Left cardiac atrium (tissue), 4 donors: ENCODE measurements at regions not wholly inside any gene's neighbourhood (a gene's known extent, or its start where the extent isn't known, plus 50 kb on each side); places are given as distances from the start of the nearest gene placed in this dataset.
A peak's percentile ranks its signal among the peaks of the same experiment; 100 is the strongest.
"Not testable (repeated sequence)": the region's sequence is repeated elsewhere in the genome, so short reads cannot be mapped to it uniquely, and the experiment has no call there.

Experiments
- ATAC-seq, 2 donors: fragments of 200-7000 bp; cut with Tn5 transposase; one replicate each; pipeline ENCODE4 v1.9.1; 2020; ENCODE audit warnings: mild to moderate bottlenecking in 2 of 2, moderate library complexity in 2 of 2
- DNase-seq: peaks from one replicate; pipeline ENCODE4 v3.0.0-alpha.2; 2020
- intact Hi-C, 2 donors: fragments of 100-400 bp; cut with DNase I; formaldehyde crosslinking; loops; one replicate each; pipeline versions ENCODE4 v1.14.1 to v1.15.1; 2022 to 2023
- donor health status: DM: no; HTN: yes; CAD: no.
- donor health status: DM: no; HTN: yes; CAD: no; lungs with severe emphysema.
- donor health status: DM: yes; HTN: yes; CAD: no.
- donor health status: Dilated cardiomyopathy.

DNA sequence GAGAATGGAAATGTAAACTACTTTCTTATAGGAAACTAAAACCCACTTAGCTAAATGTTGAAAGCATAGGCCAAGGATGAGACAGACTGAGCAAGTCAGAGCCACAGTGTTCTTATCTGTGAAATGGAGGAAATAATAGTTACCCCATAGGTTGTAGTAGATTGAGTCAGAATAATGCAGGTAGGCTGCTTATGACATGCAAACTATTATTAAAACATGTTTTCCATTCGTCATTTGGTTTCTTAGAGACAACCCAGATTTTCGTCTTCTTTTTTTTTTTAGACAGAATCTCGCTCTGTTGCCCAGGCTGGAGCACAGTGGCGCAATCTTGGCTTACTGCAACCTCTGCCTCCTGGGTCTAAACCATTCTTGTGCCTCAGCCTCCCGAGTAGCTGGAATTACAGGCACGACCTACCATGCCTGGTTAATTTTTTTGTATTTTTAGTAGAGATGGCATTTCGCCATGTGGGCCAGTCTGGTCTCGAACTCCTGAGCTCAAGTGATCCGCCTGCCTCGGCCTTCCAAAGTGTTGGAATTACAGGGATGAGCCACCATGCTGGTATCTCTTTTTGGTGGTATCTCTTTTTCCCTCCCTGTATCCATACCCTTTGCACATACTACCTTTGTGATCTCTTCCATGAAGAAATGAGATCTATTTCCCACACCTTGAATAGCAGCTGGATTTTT lies 196.5 kb upstream of the ZNF217 start:
- DNase-seq (no peak), ATAC-seq (no peak)
- intact Hi-C loops: no loop called here

DNA sequence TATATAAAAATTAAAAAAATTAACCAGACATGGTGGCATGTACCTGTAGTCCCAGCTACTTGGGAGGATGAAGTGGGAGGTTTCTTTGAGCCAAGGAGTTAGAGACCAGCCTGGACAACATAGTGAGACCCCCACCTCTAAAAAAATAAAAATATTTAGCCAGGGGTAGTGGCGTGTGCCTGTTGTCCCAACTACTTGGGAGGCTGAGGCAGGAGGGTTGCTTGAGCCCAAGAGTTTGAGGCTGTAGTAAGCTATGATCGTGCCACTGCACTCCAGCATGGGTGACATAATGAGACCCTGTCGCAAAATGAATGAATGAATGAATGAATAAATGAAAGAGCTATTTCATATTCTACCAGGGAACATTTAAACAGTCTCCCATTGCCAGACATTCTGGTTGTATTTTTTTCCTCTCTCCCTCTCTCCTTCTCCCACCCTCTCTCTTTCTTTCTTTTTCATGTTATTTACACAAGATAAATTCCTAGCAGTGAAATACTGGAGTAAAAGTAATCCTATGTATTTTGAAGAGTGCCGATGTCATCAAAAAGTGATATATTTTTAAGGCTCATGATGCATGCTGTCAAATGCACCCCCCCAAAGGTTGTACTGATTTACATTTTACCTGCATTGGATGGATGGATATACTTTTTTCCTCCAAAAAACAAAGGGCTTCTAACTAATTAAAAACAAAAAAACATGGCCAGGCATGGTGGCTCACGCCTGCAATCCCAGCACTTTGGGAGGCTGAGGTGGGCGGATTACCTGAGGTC lies 194.8 kb upstream of the ZNF217 start:
- DNase-seq (no peak), ATAC-seq (no peak)
- intact Hi-C loops: no loop called here

DNA sequence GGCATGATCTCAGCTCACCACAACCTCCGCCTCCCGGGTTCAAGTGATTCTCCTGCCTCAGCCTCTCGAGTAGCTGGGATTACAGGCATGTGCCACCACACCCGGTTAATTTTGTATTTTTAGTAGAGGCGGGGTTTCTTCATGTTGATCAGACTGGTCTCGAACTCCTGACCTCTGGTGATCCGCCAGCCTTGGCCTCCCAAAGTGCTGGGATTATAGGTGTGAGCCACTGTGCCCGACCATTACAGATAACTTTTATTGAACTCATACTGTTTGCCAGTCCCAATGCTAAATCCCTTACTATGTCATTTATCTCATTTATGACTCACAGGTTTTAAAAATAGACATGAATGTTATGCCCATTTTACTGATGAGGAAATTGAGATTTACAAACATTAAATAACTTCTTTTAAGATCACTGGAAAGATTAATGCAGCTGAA lies 193.9 kb upstream of the ZNF217 start:
- intact Hi-C loops, DNase-seq, ATAC-seq: not testable (repeated sequence)

DNA sequence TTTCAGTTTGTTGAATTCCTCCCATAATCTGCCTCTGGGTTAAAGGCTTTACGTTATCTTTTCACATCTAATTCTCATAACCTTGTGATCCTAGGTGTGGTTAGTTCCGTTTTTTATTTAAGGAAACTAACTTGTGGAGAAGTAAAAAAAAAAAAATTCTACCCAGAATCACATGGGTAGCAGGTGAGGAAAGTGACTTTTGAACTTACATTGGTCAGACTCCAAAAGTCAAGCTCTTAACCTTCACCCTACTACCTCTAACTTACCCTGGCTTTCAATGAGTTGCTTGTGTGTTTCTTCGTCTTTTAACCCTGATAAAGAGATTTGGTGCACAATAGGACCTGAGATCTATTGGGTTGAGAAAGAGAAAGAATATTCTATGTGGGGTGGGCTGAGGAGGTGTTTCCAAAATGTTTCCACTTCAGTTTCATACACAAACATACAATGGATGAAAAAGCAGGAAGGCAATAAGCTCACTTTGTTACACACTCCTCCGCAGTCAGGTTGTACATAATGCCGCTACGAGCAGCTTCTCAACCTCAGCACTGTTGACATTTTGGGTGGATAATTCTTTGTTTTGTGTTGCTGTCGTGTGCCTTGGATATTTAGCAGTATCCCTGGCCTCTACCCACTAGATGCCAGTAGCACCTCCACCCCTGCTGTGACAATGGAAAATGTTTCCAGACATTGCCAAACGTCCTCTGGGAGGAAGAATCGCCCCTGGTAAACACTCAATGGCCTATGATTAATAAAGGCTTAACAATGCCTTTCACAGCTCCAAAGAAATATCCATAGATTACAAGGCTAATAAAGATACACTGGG lies 193.0 kb upstream of the ZNF217 start:
- ATAC-seq: peak in 1 of 2 donors; percentile 21
- intact Hi-C loops: no loop called here
- no peak for DNase-seq

DNA sequence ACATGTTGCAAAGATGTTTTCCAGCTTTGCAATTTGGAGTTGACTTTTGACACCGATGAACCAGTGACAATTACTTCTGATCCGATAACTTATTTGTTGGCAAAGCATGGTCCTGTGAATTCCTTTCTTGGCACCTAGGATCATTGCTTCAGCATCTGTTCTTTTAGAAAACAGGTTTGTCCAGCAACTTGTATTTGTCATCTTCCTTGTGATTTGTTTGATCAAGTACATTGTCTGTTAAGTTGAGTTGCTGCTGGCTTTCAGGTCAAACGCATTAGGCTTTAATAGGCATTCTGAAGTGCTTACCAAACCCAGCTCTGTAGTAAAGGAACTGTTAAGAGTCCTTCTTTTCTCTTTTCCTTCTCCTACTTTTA lies 192.4 kb upstream of the ZNF217 start:
- DNase-seq: no peak
- ATAC-seq: no peak
- intact Hi-C loops: no loop called here

DNA sequence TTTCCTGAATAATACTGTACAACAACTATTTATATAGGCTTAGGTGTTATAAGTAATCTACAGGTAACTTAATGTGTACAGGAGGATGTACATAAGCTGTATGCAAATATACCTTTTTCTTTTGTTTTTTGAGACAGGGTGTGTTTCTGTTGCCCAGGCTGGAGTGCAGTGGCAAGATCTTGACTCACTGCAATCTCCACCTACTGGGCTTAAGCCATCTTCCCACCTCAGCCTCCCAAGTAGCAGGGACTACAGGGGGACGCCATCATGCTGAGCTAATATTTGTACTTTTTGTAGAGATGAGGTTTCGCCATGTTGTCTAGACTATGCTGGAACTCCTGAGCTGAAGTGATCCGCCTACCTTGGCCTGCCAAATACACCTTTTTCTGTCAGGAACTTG lies 191.7 kb upstream of the ZNF217 start:
- intact Hi-C loops: no loop called here
- DNase-seq: no peak
- ATAC-seq: no peak

DNA sequence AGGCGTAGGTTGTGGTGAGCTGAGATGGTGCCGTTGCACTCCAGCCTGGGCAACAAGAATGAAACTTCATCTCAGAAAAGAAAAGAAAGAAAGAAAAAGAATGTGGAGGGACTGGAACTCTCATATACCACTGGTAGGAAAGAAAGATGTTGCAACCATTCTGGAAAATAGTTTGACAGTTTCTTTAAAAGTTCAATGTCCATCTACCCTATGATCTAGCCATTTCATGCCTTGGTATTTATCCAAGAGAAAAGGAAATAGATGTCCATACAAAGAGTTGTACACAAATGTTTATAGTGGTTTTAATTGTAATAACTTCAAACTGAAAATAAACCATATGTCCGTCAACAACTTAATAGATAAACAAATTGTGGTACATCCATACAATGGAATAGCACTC lies 190.1 kb upstream of the ZNF217 start:
- intact Hi-C loops: no loop called here
- DNase-seq (no peak), ATAC-seq (no peak)

DNA sequence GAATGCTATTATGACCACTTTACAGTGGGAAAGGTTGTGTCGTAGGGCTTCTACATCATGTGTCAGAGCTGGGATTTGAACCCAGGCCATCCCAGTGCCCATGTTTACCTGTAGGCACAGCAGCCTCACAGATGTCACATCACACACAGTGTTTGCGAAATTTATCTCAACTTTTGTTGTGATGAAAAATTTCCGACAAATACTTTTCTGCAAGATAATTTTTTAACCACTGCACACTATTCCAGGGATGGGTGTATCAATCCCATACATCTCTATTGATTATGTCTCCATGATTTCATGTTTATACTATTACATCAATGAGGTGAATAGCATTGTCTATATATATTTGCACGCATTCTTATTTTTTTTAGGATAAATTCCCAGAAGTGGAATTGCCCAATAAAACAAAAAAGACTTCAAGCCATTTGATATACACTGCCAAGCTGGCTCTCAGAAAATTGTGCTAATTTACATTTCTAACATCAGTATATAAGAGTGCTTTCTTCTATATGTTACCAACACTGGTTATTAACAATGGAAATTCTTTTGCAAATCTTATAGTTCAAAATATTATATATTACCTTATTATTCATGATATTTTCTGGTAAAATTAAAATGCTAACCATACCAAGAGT lies 189.1 kb upstream of the ZNF217 start:
- intact Hi-C loops: no loop called here
- no peak for ATAC-seq
- DNase-seq: no peak

DNA sequence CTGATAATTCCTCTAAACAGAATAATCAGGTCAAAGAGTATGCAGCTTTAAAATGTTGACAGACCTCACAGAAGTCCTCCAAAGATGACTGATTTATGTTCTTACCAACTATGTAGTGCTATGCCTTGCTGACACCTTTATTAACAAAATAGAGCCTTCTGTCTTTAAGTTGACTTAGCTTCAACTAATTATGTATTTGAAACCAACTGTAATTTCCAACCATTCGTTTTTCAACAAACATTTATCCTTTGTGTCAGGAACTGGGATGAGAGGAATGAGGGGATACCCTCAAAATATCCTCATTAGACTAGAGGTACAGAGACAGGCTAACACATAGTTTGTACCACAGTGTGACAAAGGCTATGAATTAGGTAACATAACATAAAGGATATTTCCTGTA lies 186.2 kb upstream of the ZNF217 start:
- DNase-seq: no peak
- ATAC-seq: no peak
- intact Hi-C loops: no loop called here

DNA sequence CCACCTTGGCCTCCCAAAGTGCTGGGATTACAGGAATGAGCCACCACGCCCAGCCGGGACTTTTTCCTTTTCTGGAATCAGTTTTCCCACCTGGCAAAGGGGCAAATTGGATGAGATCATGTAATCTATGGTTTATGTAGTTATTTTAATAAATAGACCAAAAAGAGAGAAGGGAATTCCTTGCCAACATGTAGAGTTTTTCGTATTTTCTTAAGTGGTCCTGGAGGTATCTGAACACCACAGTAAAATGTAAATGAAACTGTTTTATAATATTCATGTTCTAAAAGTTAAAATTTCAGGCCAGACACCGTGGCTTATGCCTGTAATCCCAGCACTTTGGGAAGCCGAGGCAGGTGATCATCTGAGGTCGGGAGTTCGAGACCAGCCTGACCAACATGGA lies 185.1 kb upstream of the ZNF217 start:
- ATAC-seq (no peak), DNase-seq (no peak)
- intact Hi-C loops: no loop called here

DNA sequence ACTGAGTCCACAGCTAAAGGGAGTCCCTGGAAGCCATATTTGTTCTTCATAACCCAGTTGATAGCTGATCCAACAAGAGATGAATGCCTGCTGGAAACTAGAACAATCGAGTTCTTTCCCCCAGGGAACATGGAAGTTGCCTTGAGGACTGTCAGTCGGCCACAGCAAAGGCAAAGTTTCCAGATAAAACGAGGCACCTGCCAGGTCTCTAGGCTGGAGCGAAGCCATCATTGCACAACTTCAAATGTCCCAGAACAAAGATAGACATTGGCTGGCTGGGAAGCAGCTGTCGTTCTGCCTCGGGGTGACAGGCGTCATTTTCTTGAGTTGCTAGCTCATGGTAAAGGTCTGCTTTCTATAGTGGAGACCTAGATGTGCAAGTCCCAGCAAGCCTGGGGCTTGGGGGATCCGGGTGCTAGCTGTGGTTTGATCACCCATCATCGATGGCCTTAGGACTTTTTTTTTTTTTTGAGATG lies 184.4 kb upstream of the ZNF217 start:
- ATAC-seq: no peak
- intact Hi-C loops: no loop called here
- no peak for DNase-seq

DNA sequence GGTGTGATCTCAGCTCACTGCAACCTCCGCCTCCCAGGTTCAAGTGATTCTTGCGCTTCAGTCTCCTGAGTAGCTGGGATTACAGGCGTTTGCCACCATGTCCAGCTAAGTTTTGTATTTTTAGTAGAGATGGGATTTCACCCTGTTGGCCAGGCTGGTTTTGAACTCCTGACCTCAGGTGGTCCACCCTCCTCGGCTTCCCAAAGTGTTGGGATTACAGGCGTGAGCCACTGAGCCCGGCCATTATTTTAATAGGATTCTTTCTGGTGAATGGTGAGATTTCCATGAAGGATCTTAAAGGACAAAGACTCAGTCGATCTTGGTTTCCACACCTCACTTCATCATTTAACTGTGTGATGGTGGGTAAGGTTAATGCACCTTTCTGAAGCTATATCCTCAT lies 183.8 kb upstream of the ZNF217 start:
- DNase-seq, ATAC-seq, intact Hi-C loops: not testable (repeated sequence)

DNA sequence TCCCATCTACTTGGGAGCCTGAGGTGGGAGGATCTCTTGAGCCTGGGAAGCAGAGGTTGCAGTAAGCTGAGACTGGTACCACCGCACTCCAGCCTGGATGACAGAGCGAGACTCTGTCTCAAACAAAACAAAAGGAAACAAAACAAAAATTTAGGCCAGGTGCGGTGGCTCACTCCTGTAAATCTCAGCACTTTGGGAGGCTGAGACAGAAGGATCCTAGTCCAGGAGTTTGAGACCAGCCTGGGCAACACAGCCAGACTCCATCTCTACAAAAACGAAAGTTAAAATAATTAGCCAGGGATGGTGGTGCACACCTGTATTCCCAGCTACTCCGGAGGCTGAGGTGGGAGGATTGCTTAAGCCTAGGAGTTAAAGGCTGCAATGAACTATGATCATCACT lies 183.2 kb upstream of the ZNF217 start:
- no peak for ATAC-seq
- intact Hi-C loops: no loop called here
- DNase-seq: no peak

DNA sequence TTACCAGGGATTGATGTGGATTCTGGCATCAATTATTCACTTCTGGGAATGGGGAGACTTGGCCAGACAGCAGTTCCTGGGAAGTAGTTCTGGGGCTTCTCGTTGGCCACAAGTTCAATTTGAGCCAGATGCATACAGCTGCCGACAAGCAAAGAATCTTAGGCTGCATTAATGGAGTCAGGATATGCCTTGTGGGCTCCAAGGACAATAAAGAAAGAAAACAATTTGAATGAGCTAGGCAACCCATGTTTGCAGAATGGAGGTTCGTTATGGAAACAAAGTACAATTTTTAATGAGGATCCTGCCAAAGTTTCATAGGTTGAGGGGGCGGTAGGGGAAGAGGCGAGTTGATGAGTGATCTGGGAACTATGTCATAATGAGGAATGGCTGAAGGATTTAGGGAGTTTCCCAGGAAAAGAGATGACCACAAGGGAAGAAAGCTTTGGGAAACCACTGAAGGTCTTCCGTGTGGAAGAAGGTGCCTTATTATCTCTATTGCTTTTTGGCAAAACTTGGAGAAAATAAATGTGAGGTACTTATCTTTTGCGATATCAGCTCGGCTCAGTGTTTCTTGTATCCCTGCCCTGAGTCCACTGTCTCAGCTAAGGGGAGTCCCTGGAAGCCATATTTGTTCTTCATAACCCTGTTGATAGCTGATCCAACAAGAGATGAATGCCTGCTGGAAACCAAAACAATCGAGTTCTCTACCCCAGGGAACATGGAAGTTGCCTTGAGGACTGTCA lies 181.0 kb upstream of the ZNF217 start:
- intact Hi-C loops: no loop called here
- ATAC-seq (peak; percentile 41 to 78), DNase-seq (no peak)

DNA sequence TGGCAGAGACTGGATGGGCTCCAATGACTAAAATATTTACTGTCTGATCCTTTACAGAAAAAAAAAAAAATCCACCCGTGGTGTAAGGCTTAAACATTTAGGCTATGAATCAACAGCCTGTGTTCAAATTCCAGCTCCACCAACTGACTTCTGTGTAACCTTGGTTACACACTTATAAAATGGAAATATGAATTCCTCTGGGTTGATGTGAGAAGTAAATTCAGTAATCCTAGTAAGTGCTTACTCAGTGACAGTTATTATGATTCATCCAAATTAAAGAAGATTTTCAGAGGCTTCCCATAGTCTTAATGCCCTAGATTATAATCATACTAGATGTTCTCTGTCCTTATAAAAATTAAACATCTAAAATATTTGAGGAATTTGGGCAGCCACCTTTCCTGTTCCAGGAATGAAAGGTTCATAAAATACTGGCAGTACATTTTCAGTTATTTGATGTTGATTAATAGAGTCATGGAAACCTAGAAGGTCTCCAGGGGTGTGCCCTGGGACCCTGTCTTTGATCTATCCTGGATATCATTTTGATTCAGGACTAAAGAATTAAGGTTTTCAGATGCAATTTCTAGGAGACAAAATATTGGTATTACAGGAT lies 180.3 kb upstream of the ZNF217 start:
- intact Hi-C loops: no loop called here
- DNase-seq (no peak), ATAC-seq (peak; percentile 38 to 93)

DNA sequence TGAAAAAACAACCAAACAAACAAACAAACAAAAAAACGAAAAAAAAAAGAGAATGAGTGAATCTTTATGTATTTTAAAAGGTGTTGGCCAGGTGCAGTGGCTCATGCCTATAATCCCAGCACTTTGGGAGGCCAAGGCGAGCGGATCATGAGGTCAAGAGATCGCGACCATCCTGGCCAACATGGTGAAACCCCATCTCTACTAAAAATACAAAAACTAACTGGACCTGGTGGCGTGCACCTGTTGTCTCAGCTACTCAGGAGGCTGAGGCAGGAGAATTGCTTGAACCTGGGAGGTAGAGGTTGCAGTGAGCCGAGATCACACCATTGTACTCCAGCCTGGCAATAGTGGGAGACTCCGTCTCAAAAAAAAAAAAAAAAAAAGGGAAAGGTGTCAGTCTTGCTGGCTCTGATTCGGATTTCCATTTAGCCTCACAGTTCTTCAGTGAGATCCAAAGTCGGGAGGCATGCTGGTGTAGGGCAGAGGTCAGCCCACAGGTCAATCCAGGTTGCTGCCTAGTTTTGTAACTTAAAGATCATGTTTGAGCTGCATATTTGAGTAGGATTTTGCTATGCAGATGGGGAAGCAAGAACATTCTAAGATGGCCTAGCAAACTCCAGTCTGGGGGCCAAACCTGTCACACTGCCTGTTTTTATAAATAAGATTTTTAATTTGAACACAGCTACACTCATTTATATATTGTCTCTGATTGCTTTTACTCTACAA lies 179.6 kb upstream of the ZNF217 start:
- intact Hi-C loops, ATAC-seq, DNase-seq: not testable (repeated sequence)

DNA sequence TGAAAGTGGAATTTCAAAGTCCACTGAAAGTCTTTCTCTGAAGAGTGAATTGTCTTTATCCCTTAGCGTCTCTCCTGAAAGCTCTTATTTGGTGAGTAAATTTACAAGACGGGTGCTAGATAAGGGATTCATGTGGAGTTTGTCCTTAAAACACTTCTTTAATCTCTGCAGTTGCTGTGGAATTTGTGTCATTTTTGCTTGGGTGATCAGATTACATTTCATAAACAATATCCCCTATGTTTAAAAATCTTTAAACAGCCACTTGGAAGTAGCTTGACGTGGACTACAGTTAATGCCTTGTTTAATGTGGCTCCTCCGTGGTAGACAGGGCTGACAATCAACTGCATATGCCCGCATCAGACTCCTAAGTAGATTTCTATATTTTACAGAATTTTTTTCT lies 175.4 kb upstream of the ZNF217 start:
- no peak for DNase-seq
- intact Hi-C loops: loop anchor here in 1 of 2 donors (10.0 kb wide), 1 partner anchor 56 kb away; no protein-coding TSS in a partner anchor
- no peak for ATAC-seq

DNA sequence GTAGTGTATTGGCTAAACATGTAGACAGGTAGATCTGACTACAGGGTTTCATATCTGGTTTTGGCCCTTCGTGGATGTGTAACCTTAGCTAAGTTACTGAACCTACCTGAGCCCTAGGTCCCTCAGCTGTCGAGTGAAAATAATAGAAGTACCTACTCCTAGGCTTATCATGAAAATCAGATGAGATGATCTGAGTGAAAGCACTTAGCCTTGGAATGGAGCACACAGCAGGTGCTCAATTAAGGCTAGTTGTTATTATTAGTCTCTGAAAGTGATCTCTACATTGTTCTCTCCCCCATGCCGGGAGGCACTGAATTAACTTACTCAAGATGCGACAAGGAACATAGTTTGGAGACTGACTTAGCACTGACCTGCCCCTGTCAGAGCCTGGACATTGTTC lies 174.7 kb upstream of the ZNF217 start:
- intact Hi-C loops: loop anchor here in 1 of 2 donors (10.0 kb wide), 1 partner anchor 56 kb away; no protein-coding TSS in a partner anchor

More for the DNA sequence above, 174.7 kb upstream of the ZNF217 start:
- DNase-seq: no peak
- ATAC-seq: no peak
